Activated CD8-positive, alpha-beta T cell treated with anti-CD3 and anti-CD28 coated beads for 36 hours (primary cell): ENCODE measurements at regions not wholly inside any gene's neighbourhood (a gene's known extent, or its start where the extent isn't known, plus 50 kb on each side); places are given as distances from the start of the nearest gene placed in this dataset.
A peak's percentile ranks its signal among the peaks of the same experiment; 100 is the strongest.

Experiments
- ATAC-seq: fragments of 200-7000 bp; cut with Tn5 transposase; one replicate; pipeline ENCODE4 v1.10.0; 2021; ENCODE audit warnings: mild to moderate bottlenecking, moderate library complexity
- CTCF ChIA-PET: fragments of 350-600 bp; sonication (Branson Sonifier 250); formaldehyde crosslinking; loops from one replicate; lab custom pipeline; 2021; ENCODE audit warnings: antibody characterized with exemption; lab: Charles Lee
- POLR2A ChIA-PET: fragments of 350-600 bp; sonication (Branson Sonifier 250); formaldehyde crosslinking; loops from one replicate; lab custom pipeline; 2021; ENCODE audit warnings: antibody characterized with exemption; lab: Charles Lee
- DNase-seq: peaks from one replicate; pipeline ENCODE4 v3.0.0-alpha.2; 2020
- H3K27ac Mint-ChIP-seq: one replicate; pipeline ENCODE4 v1.8.0; 2021; ENCODE audit warnings: mild to moderate bottlenecking, mixed read lengths
- H3K27me3 Mint-ChIP-seq: one replicate; pipeline ENCODE4 v1.8.0; 2021; ENCODE audit warnings: mixed read lengths
- H3K36me3 Mint-ChIP-seq: one replicate; pipeline ENCODE4 v1.8.0; 2021; ENCODE audit warnings: low read depth, mixed read lengths
- H3K4me1 Mint-ChIP-seq: one replicate; pipeline ENCODE4 v1.8.0; 2021; ENCODE audit warnings: low read depth, mixed read lengths
- H3K4me3 Mint-ChIP-seq: one replicate; pipeline ENCODE4 v1.8.0; 2021; ENCODE audit warnings: mild to moderate bottlenecking, moderate library complexity, mixed read lengths
- H3K9me3 Mint-ChIP-seq: one replicate; pipeline ENCODE4 v1.8.0; 2021; ENCODE audit warnings: mixed read lengths
- intact Hi-C: fragments of 100-400 bp; cut with micrococcal nuclease; formaldehyde crosslinking; loops from one replicate; pipeline ENCODE4 v1.10.0; 2022
- TF ChIP-seq, protein P1 (sequence below): fragments of 200-600 bp; IDR thresholded peaks from one replicate; pipeline ENCODE4 v1.8.0; 2022; ENCODE audit warnings: antibody characterized with exemption, mild to moderate bottlenecking

DNA sequence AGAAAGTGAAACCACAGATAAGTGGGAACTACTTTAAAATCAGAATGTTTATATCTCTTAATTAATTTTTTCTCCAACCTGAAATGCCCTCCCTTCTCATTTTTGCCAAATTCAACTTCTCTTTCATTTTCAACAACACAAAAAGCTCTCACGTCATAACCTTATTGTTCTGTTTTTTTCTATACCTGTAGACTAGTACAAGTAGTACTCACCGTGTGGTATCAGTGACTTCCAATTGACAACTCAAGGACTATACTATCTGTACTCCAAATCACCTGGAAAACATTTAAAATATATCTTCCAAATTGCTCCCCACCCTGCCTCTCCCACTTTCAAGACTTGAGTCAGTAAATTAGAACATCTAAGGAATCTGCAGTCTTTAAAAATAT lies 72.8 kb upstream of the ZNF280D start:
- Mint-ChIP-seq H3K9me3 (peaks cover 22% of the 10 kb centered on the region), H3K27me3 (peaks cover 2% of the 10 kb centered on the region), H3K36me3 (no peaks in the 10 kb centered on the region), H3K4me1 (peaks cover 5% of the 10 kb centered on the region), H3K27ac (no peak overlapping the region), H3K4me3 (no peak overlapping the region)
- ChIA-PET CTCF (no interaction called here), POLR2A (no interaction called here)
- TF ChIP-seq, protein P1, sequence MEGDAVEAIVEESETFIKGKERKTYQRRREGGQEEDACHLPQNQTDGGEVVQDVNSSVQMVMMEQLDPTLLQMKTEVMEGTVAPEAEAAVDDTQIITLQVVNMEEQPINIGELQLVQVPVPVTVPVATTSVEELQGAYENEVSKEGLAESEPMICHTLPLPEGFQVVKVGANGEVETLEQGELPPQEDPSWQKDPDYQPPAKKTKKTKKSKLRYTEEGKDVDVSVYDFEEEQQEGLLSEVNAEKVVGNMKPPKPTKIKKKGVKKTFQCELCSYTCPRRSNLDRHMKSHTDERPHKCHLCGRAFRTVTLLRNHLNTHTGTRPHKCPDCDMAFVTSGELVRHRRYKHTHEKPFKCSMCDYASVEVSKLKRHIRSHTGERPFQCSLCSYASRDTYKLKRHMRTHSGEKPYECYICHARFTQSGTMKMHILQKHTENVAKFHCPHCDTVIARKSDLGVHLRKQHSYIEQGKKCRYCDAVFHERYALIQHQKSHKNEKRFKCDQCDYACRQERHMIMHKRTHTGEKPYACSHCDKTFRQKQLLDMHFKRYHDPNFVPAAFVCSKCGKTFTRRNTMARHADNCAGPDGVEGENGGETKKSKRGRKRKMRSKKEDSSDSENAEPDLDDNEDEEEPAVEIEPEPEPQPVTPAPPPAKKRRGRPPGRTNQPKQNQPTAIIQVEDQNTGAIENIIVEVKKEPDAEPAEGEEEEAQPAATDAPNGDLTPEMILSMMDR, result no peak
- ATAC-seq (peak; percentile 42), DNase-seq (no peak)
- intact Hi-C loops, result no loop called here

DNA sequence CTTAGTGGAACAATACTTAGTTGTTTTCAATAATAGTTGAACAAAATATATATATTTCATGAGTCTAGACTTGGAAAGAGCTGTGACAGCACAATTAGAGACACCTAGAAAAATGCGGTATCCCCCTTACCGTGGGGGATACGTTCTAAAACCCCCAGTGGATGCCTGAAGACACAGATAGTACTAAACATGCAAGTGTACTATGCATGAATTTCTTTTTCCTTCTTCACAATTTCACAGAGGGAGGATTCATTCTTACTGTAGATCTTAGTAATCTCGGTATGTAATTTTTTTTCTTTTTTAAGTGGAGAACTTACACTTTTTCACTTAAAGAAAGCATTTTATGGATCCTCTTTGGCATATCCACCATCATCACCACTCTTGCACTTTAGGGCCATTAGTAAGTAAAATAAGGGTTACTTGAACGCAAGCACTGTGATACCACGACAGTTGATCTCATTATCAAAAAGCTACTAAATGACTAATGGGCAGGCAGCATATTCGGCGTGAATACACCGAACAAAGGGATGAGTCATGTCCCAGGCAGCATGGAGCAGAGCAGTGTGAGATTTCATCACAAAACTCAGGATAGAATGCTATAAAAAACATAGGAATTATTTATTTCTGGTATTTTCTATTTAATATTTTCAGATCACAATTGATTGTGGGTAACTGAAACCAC lies 72.3 kb upstream of the ZNF280D start:
- TF ChIP-seq, protein P1, result no peak
- Mint-ChIP-seq H3K9me3 (peaks cover 21% of the 10 kb centered on the region), H3K36me3 (no peaks in the 10 kb centered on the region), H3K4me1 (peaks cover 5% of the 10 kb centered on the region), H3K27me3 (peaks cover 2% of the 10 kb centered on the region), H3K27ac (no peak overlapping the region), H3K4me3 (no peak overlapping the region)
- ChIA-PET POLR2A (no interaction called here), CTCF (no interaction called here)
- peak; percentile 43 for DNase-seq
- ATAC-seq, result peak; percentile 95
- intact Hi-C loops, result no loop called here

DNA sequence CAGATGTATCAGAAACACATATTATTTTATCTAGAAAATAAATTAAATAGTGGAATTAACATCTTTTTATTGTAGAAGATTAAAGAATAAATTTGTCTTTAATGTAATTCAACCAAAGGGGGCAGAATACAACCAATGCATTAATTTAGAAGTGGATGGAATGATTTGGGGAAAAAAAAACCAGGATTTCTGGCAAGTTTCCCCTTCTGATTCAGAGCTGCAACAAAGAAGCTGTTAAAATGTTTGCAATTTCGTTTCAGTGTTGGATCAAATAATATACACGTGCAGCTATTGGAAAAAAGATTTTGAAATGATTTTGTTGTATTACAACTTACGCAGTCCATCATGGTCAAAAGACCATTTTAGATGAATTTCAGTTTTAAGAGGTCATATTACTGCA lies 71.6 kb upstream of the ZNF280D start:
- no peak overlapping the region for H3K27ac Mint-ChIP-seq
- no peaks in the 10 kb centered on the region for H3K36me3 Mint-ChIP-seq
- intact Hi-C loops, result no loop called here
- TF ChIP-seq, protein P1, result no peak
- peaks cover 5% of the 10 kb centered on the region for H3K4me1 Mint-ChIP-seq
- ATAC-seq (no peak), DNase-seq (no peak)
- ChIA-PET CTCF (no interaction called here), POLR2A (no interaction called here)
- H3K4me3 Mint-ChIP-seq, result no peak overlapping the region
- peaks cover 18% of the 10 kb centered on the region for H3K9me3 Mint-ChIP-seq
- peaks cover 2% of the 10 kb centered on the region for H3K27me3 Mint-ChIP-seq

DNA sequence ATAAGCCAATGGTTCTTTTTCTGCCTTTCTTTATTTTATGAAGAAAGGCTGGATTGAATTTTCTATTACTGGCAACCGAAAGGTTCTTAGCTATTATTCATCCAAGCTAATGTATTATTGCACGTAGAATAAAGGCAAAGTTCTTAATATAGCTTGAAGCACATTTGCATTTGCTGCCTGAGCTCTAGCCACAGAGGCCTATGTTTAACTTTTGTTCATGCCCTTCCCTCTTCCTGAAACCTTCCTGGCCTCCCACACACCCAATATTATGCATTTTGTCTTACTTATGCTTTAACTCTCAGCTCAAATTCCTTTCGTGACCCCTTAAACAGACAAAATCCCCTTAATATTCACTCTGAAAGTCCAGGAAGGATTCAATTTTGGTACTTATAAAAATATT lies 71.0 kb upstream of the ZNF280D start:
- H3K36me3 Mint-ChIP-seq, result no peaks in the 10 kb centered on the region
- TF ChIP-seq, protein P1, result no peak
- H3K4me1 Mint-ChIP-seq, result peaks cover 5% of the 10 kb centered on the region
- DNase-seq (no peak), ATAC-seq (no peak)
- peaks cover 2% of the 10 kb centered on the region for H3K27me3 Mint-ChIP-seq
- no peak overlapping the region for H3K27ac Mint-ChIP-seq
- ChIA-PET CTCF (no interaction called here), POLR2A (no interaction called here)
- intact Hi-C loops, result no loop called here
- H3K9me3 Mint-ChIP-seq, result peaks cover 18% of the 10 kb centered on the region
- no peak overlapping the region for H3K4me3 Mint-ChIP-seq

DNA sequence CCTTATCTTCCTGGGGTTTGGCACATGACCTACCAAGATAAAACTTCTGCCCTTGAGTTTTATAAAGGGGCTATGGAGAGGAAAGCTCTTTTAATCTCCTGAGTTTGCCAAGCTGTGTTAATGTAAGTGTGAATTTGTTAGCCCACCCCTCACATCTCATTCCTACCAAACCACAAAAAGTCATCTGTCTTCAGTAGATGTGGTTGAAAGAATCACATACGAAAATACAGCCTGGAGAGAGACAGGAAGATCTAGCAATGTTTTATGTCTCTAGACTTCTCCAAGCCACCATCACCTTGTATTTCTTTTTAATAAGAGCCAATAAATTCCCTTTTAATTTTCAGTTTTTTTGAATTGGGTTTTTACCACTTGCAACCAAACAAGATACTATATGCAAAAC lies 68.9 kb upstream of the ZNF280D start:
- POLR2A ChIA-PET, result no interaction called here
- no peaks in the 10 kb centered on the region for H3K36me3 Mint-ChIP-seq
- DNase-seq (no peak), ATAC-seq (no peak)
- H3K27ac Mint-ChIP-seq, result no peak overlapping the region
- CTCF ChIA-PET, result no interaction called here
- peaks cover 7% of the 10 kb centered on the region for H3K4me1 Mint-ChIP-seq
- peaks cover 2% of the 10 kb centered on the region for H3K27me3 Mint-ChIP-seq
- H3K4me3 Mint-ChIP-seq, result no peak overlapping the region
- intact Hi-C loops, result no loop called here
- TF ChIP-seq, protein P1, result no peak
- peaks cover 3% of the 10 kb centered on the region for H3K9me3 Mint-ChIP-seq
